ENCODE measurements at regions not wholly inside any gene's neighbourhood (a gene's known extent, or its start where the extent isn't known, plus 50 kb on each side); places are given as distances from the start of the nearest gene placed in this dataset.

GRCh38 chr11:126127898-126128297 lies 65.2 kb upstream of the CDON start:
- DNase-seq, result no peak

- DNase-seq, result no peak
Observed at GRCh38 chr11:126127284-126127845, 64.7 kb upstream of the CDON start.

GRCh38 chr11:126124231-126124661 lies 61.6 kb upstream of the CDON start:
- no peak for DNase-seq

GRCh38 chr11:126123686-126124085 lies 61.0 kb upstream of the CDON start:
- DNase-seq, result no peak

- no peak for DNase-seq
Observed at GRCh38 chr11:126122863-126123262, 60.2 kb upstream of the CDON start.

- DNase-seq, result no peak
Observed at GRCh38 chr11:126121296-126121695, 58.6 kb upstream of the CDON start.

- no peak for DNase-seq
Observed at GRCh38 chr11:126118806-126119205, 56.1 kb upstream of the CDON start.

GRCh38 chr11:126115816-126116331 lies 53.2 kb upstream of the CDON start:
- no peak for DNase-seq

- peak; percentile 55 for DNase-seq
Observed at GRCh38 chr11:126115127-126115495, 52.4 kb upstream of the CDON start.

GRCh38 chr11:126114486-126115126 lies 51.9 kb upstream of the CDON start:
- peak; percentile 37 for DNase-seq

- DNase-seq, result no peak
Observed at GRCh38 chr11:126113963-126114362, 51.3 kb upstream of the CDON start.

GRCh38 chr11:126113515-126113957 lies 50.9 kb upstream of the CDON start:
- DNase-seq, result peak; percentile 79

- no peak for DNase-seq
Observed at GRCh38 chr11:126113012-126113411, 50.3 kb upstream of the CDON start.

GRCh38 chr11:126112547-126112946 lies 49.9 kb upstream of the CDON start:
- DNase-seq, result peak; percentile 4

Data from NCI-H1694 (cell line).